ENCODE measurements at regions not wholly inside any gene's neighbourhood (a gene's known extent, or its start where the extent isn't known, plus 50 kb on each side); places are given as distances from the start of the nearest gene placed in this dataset.

DNA sequence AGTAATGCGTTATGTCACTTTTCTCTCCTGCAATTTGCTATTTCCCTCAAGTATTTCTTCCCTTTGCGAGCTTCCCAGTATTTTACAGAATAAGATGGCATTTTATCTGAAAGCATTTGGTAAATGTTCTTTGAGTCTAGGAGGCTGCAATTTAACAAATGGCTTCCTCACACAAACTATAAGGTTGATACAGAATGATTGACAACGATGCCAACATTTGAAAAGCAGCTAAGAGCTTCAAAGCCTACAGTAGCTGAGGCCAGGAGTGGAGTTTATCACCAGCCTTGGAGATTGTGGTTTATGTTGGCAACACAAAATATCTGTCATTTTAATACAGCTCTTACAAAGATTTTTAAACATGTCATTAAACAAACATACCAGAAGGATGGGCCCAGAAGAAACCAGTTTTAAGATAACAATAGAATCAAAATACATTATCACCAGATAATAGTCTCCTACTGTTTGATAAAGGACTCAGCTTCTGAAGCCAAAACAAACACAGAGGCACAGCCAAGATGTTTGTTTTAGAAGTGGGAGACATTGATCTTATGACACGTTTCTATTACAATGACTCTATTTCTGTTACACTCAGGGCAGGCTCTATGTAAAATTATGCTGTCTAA is 711.4 kb upstream of the ACVR2A start:
- Histone ChIP-seq H3K36me3 (replicated peaks in 1 of 2; ENCODE audit: control extremely low read depth in 1 of 2, control insufficient read depth in 1 of 2, extremely low read depth in 1 of 2, insufficient read depth in 2 of 2, low read length in 1 of 2) (no peaks in the 10 kb centered on the region), H3K9me3 (ENCODE audit: control extremely low read depth in 1 of 3, control insufficient read depth in 2 of 3, insufficient read depth in 1 of 3, low read length in 2 of 3) (no peaks in the 10 kb centered on the region), H3K9ac (ENCODE audit: low read length) (no peak overlapping the region), H3K4me2 (replicated peaks; ENCODE audit: low read depth, low read length, poor library complexity, severe bottlenecking) (no peak overlapping the region), H3K79me2 (ENCODE audit: control insufficient read depth, insufficient read depth, low read length) (no peaks in the 10 kb centered on the region), H3K27me3 (replicated peaks in 1 of 4; ENCODE audit: control extremely low read depth in 1 of 4, control insufficient read depth in 3 of 4, insufficient read depth in 4 of 4, low read length in 3 of 4) (no peaks in the 10 kb centered on the region), H3K4me1 (ENCODE audit: control insufficient read depth in 2 of 2, insufficient read depth in 2 of 2, low read length in 2 of 2) (no peaks in the 10 kb centered on the region), H4K20me1 (ENCODE audit: control insufficient read depth, insufficient read depth, low read length, poor library complexity, severe bottlenecking) (no peaks in the 10 kb centered on the region), H3K27ac (ENCODE audit: low read length in 2 of 2) (no peak overlapping the region), H3K4me3 (ENCODE audit: control extremely low read depth in 1 of 5, extremely low read depth in 1 of 5, insufficient read depth in 1 of 5, low read depth in 2 of 5, low read length in 4 of 5) (no peak overlapping the region), H2AFZ (ENCODE audit: insufficient read depth, low read depth, low read length, poor library complexity, severe bottlenecking) (no peak overlapping the region)
- intact Hi-C loops (cut with micrococcal nuclease), result no loop called here
- no CpG with 5 or more reads among the region's 4 CpGs for WGBS (ENCODE audit: insufficient coverage)
- DNase-seq (no peak), ATAC-seq (ENCODE audit: low read depth) (no peak)
- Mint-ChIP-seq H3K27ac (no peak overlapping the region), H3K9me3 (ENCODE audit: insufficient read depth) (no peaks in the 10 kb centered on the region), H3K27me3 (no peaks in the 10 kb centered on the region), H3K4me3 (no peak overlapping the region), H3K4me1 (no peaks in the 10 kb centered on the region)
- CTCF ChIA-PET, result no interaction called here
- TF ChIP-seq CTCF (IDR thresholded peaks at IDR 0.05) (no peak), EZH2 (IDR thresholded peaks at IDR 0.05; ENCODE audit: borderline replicate concordance, insufficient read depth, low read depth, low read length, poor library complexity, severe bottlenecking) (no peak)
- POLR2A ChIA-PET, result no interaction called here

DNA sequence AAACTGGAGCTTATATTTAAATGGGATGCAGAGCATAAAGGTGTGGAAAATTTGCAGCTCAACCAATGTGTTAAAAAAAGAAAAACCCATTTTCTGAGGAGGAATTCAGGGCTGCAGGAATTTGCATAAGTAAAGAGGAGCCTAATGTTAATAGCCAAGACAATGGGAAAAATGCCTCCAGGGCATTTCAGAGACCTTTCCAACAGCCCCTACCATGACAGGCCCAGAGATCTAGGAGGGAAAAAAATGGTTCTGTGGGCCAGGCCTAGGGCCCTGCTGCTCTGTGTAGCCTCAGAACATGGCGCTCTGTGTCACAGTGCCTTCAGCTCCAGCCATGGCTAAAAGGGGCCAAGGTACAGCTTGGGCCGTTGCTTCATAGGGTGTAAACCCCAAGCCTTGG is 719.7 kb upstream of the ACVR2A start:
- Histone ChIP-seq H3K27me3 (replicated peaks in 1 of 4; ENCODE audit: control extremely low read depth in 1 of 4, control insufficient read depth in 3 of 4, insufficient read depth in 4 of 4, low read length in 3 of 4) (no peaks in the 10 kb centered on the region), H3K4me1 (ENCODE audit: control insufficient read depth in 2 of 2, insufficient read depth in 2 of 2, low read length in 2 of 2) (no peaks in the 10 kb centered on the region), H3K4me2 (replicated peaks; ENCODE audit: low read depth, low read length, poor library complexity, severe bottlenecking) (no peak overlapping the region), H4K20me1 (ENCODE audit: control insufficient read depth, insufficient read depth, low read length, poor library complexity, severe bottlenecking) (no peaks in the 10 kb centered on the region), H3K79me2 (ENCODE audit: control insufficient read depth, insufficient read depth, low read length) (no peaks in the 10 kb centered on the region), H3K4me3 (ENCODE audit: control extremely low read depth in 1 of 5, extremely low read depth in 1 of 5, insufficient read depth in 1 of 5, low read depth in 2 of 5, low read length in 4 of 5) (no peak overlapping the region), H3K36me3 (replicated peaks in 1 of 2; ENCODE audit: control extremely low read depth in 1 of 2, control insufficient read depth in 1 of 2, extremely low read depth in 1 of 2, insufficient read depth in 2 of 2, low read length in 1 of 2) (no peaks in the 10 kb centered on the region), H3K9me3 (ENCODE audit: control extremely low read depth in 1 of 3, control insufficient read depth in 2 of 3, insufficient read depth in 1 of 3, low read length in 2 of 3) (peaks cover 0 to 8% (median 3%) of the 10 kb centered on the region in 3 donors), H2AFZ (ENCODE audit: insufficient read depth, low read depth, low read length, poor library complexity, severe bottlenecking) (no peak overlapping the region), H3K9ac (ENCODE audit: low read length) (no peak overlapping the region), H3K27ac (ENCODE audit: low read length in 2 of 2) (no peak overlapping the region)
- no peaks in the 10 kb centered on the region for H3K9me3 Mint-ChIP-seq (ENCODE audit: insufficient read depth)
- no peak overlapping the region for H3K4me3 Mint-ChIP-seq
- WGBS (ENCODE audit: insufficient coverage), result 87% methylated on average over 2 of the region's 2 CpGs
- H3K27ac Mint-ChIP-seq, result no peak overlapping the region
- ChIA-PET CTCF (no interaction called here), POLR2A (no interaction called here)
- intact Hi-C loops (cut with micrococcal nuclease), result no loop called here
- ATAC-seq (ENCODE audit: low read depth) (no peak), DNase-seq (no peak)
- H3K4me1 Mint-ChIP-seq, result no peaks in the 10 kb centered on the region
- no peaks in the 10 kb centered on the region for H3K27me3 Mint-ChIP-seq
- no peak for TF ChIP-seq EZH2 (IDR thresholded peaks at IDR 0.05; ENCODE audit: borderline replicate concordance, insufficient read depth, low read depth, low read length, poor library complexity, severe bottlenecking)
- no peak for TF ChIP-seq CTCF (IDR thresholded peaks at IDR 0.05)
